NT2/D1 (cell line): ENCODE measurements at regions not wholly inside any gene's neighbourhood (a gene's known extent, or its start where the extent isn't known, plus 50 kb on each side); places are given as distances from the start of the nearest gene placed in this dataset.

Source experiments
- SUZ12 ChIP-seq: IDR thresholded peaks from 2 replicates; pipeline ENCODE4 v1.6.1; 2011; ENCODE audit not compliant: insufficient read length, insufficient read depth; ENCODE audit errors: extremely low read depth
- YY1 ChIP-seq: IDR thresholded peaks from 2 replicates; pipeline ENCODE4 v1.6.1; 2011; ENCODE audit not compliant: insufficient read length, insufficient read depth
- ZNF274 ChIP-seq: IDR thresholded peaks from 2 replicates; pipeline ENCODE4 v1.6.1; 2011; ENCODE audit warnings: mild to moderate bottlenecking, low read depth, low read length

GRCh38 chr10:128473396-128473795, 347.2 kb upstream of the MKI67 start:
- TF ChIP-seq ZNF274 (no peak), SUZ12 (no peak), YY1 (no peak)
